ENCODE measurements at regions not wholly inside any gene's neighbourhood (a gene's known extent, or its start where the extent isn't known, plus 50 kb on each side); places are given as distances from the start of the nearest gene placed in this dataset.
"Not testable (repeated sequence)": the region's sequence is repeated elsewhere in the genome, so short reads cannot be mapped to it uniquely, and the experiment has no call there.

GRCh38 chr3:20395692-20396091 lies 209.7 kb upstream of the SGO1 start:
- ChIA-PET CTCF (no interaction called here), POLR2A (no interaction called here)
- no peak for TF ChIP-seq TARDBP (IDR thresholded peaks at IDR 0.05)
- TF ChIP-seq CTBP1 (IDR thresholded peaks at IDR 0.05; ENCODE audit: borderline replicate concordance) = no peak
- DNase-seq (ENCODE audit: extremely low spot score) = no peak

- POLR2A ChIA-PET = no interaction called here
These were observed 208.2 kb upstream of the SGO1 start for GRCh38 chr3:20394243-20394642.

GRCh38 chr3:20391644-20392043 lies 205.6 kb upstream of the SGO1 start:
- DNase-seq (ENCODE audit: extremely low spot score) = no peak
- CTCF ChIA-PET = no interaction called here
- TF ChIP-seq SP1 (IDR thresholded peaks at IDR 0.05) = no peak
- no peak for TF ChIP-seq PKNOX1 (IDR thresholded peaks at IDR 0.05)
- no peak for TF ChIP-seq LEF1 (IDR thresholded peaks at IDR 0.05; ENCODE audit: borderline replicate concordance)
- no peak for TF ChIP-seq FOXK2 (IDR thresholded peaks at IDR 0.05)
- no peak for TF ChIP-seq CTBP1 (IDR thresholded peaks at IDR 0.05; ENCODE audit: borderline replicate concordance)
- TF ChIP-seq BHLHE40 (IDR thresholded peaks at IDR 0.05; ENCODE audit: borderline replicate concordance) = no peak
- no peak for TF ChIP-seq HDGF (IDR thresholded peaks at IDR 0.05; ENCODE audit: borderline replicate concordance)
- no peak for TF ChIP-seq SUZ12 (IDR thresholded peaks at IDR 0.05)
- no peak for TF ChIP-seq FOXM1 (IDR thresholded peaks at IDR 0.05; ENCODE audit: borderline replicate concordance)
- no peak for TF ChIP-seq L3MBTL2 (conservative IDR thresholded peaks at IDR 0.05)
- POLR2A ChIA-PET = no interaction called here

More at GRCh38 chr3:20394243-20394642, 208.2 kb upstream of the SGO1 start:
- CTCF ChIA-PET = no interaction called here
- TF ChIP-seq L3MBTL2 (conservative IDR thresholded peaks at IDR 0.05) = no peak
- DNase-seq (ENCODE audit: extremely low spot score) = no peak

GRCh38 chr3:20388971-20389370 lies 203.0 kb upstream of the SGO1 start:
- ChIA-PET CTCF (no interaction called here), POLR2A (no interaction called here)
- TF ChIP-seq NFRKB (IDR thresholded peaks at IDR 0.05) = no peak
- TF ChIP-seq FOXK2 (IDR thresholded peaks at IDR 0.05) = no peak
- no peak for TF ChIP-seq ZNF384 (IDR thresholded peaks at IDR 0.05)
- no peak for TF ChIP-seq HDGF (IDR thresholded peaks at IDR 0.05; ENCODE audit: borderline replicate concordance)
- no peak for TF ChIP-seq CTBP1 (IDR thresholded peaks at IDR 0.05; ENCODE audit: borderline replicate concordance)
- TF ChIP-seq SP1 (IDR thresholded peaks at IDR 0.05) = no peak
- no peak for TF ChIP-seq ELF4 (IDR thresholded peaks at IDR 0.05)
- TF ChIP-seq L3MBTL2 (conservative IDR thresholded peaks at IDR 0.05) = no peak
- TF ChIP-seq TARDBP (IDR thresholded peaks at IDR 0.05) = no peak
- no peak for TF ChIP-seq LEF1 (IDR thresholded peaks at IDR 0.05; ENCODE audit: borderline replicate concordance)
- no peak for TF ChIP-seq BHLHE40 (IDR thresholded peaks at IDR 0.05; ENCODE audit: borderline replicate concordance)
- TF ChIP-seq SUZ12 (IDR thresholded peaks at IDR 0.05) = no peak
- no peak for TF ChIP-seq FOXA1 (IDR thresholded peaks at IDR 0.05)
- no peak for DNase-seq (ENCODE audit: extremely low spot score)

- CTCF ChIA-PET = no interaction called here
- no peak for DNase-seq (ENCODE audit: extremely low spot score)
- TF ChIP-seq ELF4 (IDR thresholded peaks at IDR 0.05) = no peak
- TF ChIP-seq LEF1 (IDR thresholded peaks at IDR 0.05; ENCODE audit: borderline replicate concordance) = no peak
- TF ChIP-seq ARNT (IDR thresholded peaks at IDR 0.05) = no peak
- TF ChIP-seq TARDBP (IDR thresholded peaks at IDR 0.05) = no peak
- no peak for TF ChIP-seq FOXK2 (IDR thresholded peaks at IDR 0.05)
- POLR2A ChIA-PET = no interaction called here
These were observed 194.3 kb upstream of the SGO1 start for GRCh38 chr3:20380295-20380694.

- DNase-seq (ENCODE audit: extremely low spot score) = no peak
- POLR2A ChIA-PET = no interaction called here
- CTCF ChIA-PET = no interaction called here
- TF ChIP-seq BHLHE40 (IDR thresholded peaks at IDR 0.05; ENCODE audit: borderline replicate concordance) (no peak), FOXK2 (IDR thresholded peaks at IDR 0.05) (no peak), FOXM1 (IDR thresholded peaks at IDR 0.05; ENCODE audit: borderline replicate concordance) (no peak), ELF4 (IDR thresholded peaks at IDR 0.05) (no peak), PKNOX1 (IDR thresholded peaks at IDR 0.05) (no peak), L3MBTL2 (conservative IDR thresholded peaks at IDR 0.05) (no peak), SUZ12 (IDR thresholded peaks at IDR 0.05) (no peak), NFRKB (IDR thresholded peaks at IDR 0.05) (no peak), FOXA1 (IDR thresholded peaks at IDR 0.05) (no peak), LEF1 (IDR thresholded peaks at IDR 0.05; ENCODE audit: borderline replicate concordance) (no peak), SP1 (IDR thresholded peaks at IDR 0.05) (no peak), TARDBP (IDR thresholded peaks at IDR 0.05) (no peak)
These were observed 192.3 kb upstream of the SGO1 start for GRCh38 chr3:20378315-20378714.

GRCh38 chr3:20376665-20377217 lies 190.7 kb upstream of the SGO1 start:
- ChIA-PET CTCF (no interaction called here), POLR2A (no interaction called here)
- no peak for DNase-seq (ENCODE audit: extremely low spot score)
- no peak for TF ChIP-seq SUZ12 (IDR thresholded peaks at IDR 0.05)
- TF ChIP-seq BHLHE40 (IDR thresholded peaks at IDR 0.05; ENCODE audit: borderline replicate concordance) = no peak
- TF ChIP-seq LEF1 (IDR thresholded peaks at IDR 0.05; ENCODE audit: borderline replicate concordance) = no peak
- no peak for TF ChIP-seq HDGF (IDR thresholded peaks at IDR 0.05; ENCODE audit: borderline replicate concordance)
- TF ChIP-seq ELF4 (IDR thresholded peaks at IDR 0.05) = no peak
- no peak for TF ChIP-seq TARDBP (IDR thresholded peaks at IDR 0.05)
- no peak for TF ChIP-seq FOXA1 (IDR thresholded peaks at IDR 0.05)
- no peak for TF ChIP-seq L3MBTL2 (conservative IDR thresholded peaks at IDR 0.05)
- TF ChIP-seq CTBP1 (IDR thresholded peaks at IDR 0.05; ENCODE audit: borderline replicate concordance) = no peak
- no peak for TF ChIP-seq FOXM1 (IDR thresholded peaks at IDR 0.05; ENCODE audit: borderline replicate concordance)
- no peak for TF ChIP-seq FOXK2 (IDR thresholded peaks at IDR 0.05)
- TF ChIP-seq ZNF384 (IDR thresholded peaks at IDR 0.05) = no peak

- CTCF ChIA-PET = no interaction called here
- no peak for TF ChIP-seq ARNT (IDR thresholded peaks at IDR 0.05)
- no peak for TF ChIP-seq SUZ12 (IDR thresholded peaks at IDR 0.05)
- TF ChIP-seq LEF1 (IDR thresholded peaks at IDR 0.05; ENCODE audit: borderline replicate concordance) = no peak
- no peak for TF ChIP-seq ZNF384 (IDR thresholded peaks at IDR 0.05)
- TF ChIP-seq NFRKB (IDR thresholded peaks at IDR 0.05) = no peak
- DNase-seq (ENCODE audit: extremely low spot score) = no peak
- POLR2A ChIA-PET = no interaction called here
These were observed 189.3 kb upstream of the SGO1 start for GRCh38 chr3:20375302-20375701.

GRCh38 chr3:20370273-20371063 lies 184.5 kb upstream of the SGO1 start:
- DNase-seq (ENCODE audit: extremely low spot score); POLR2A ChIA-PET; CTCF ChIA-PET: not testable (repeated sequence)

Data from HEK293T (cell line).